Calu3 (cell line): ENCODE measurements at regions not wholly inside any gene's neighbourhood (a gene's known extent, or its start where the extent isn't known, plus 50 kb on each side); places are given as distances from the start of the nearest gene placed in this dataset.

Experiments used
- BruUV-seq: library from RNA; stranded (reverse); fragments of 400-500 nt; replicated peaks from 2 replicates; lab custom pipeline; 2021; lab: Mats Ljungman, UMichigan
- CTCF ChIA-PET: fragments of 300-600 bp; sonication (Branson Sonifier 250); formaldehyde crosslinking; loops from one replicate; lab custom pipeline; 2022; ENCODE audit warnings: antibody characterized with exemption; lab: Charles Lee
- DNase-seq: peaks from one replicate; pipeline ENCODE4 v3.0.0; 2022
- H3K27ac Mint-ChIP-seq: one replicate; pipeline ENCODE4 v1.8.0; 2022; ENCODE audit warnings: mixed read lengths; ENCODE audit not compliant: unreplicated experiment
- H3K27me3 Mint-ChIP-seq: one replicate; pipeline ENCODE4 v1.8.0; 2022; ENCODE audit warnings: mixed read lengths; ENCODE audit not compliant: unreplicated experiment
- H3K36me3 Mint-ChIP-seq: one replicate; pipeline ENCODE4 v1.8.0; 2022; ENCODE audit warnings: mild to moderate bottlenecking, moderate library complexity, mixed read lengths; ENCODE audit not compliant: insufficient read depth, unreplicated experiment
- H3K4me1 Mint-ChIP-seq: one replicate; pipeline ENCODE4 v1.8.0; 2022; ENCODE audit warnings: mild to moderate bottlenecking, low read depth, mixed read lengths; ENCODE audit not compliant: unreplicated experiment
- H3K4me3 Mint-ChIP-seq: one replicate; pipeline ENCODE4 v1.8.0; 2022; ENCODE audit warnings: mild to moderate bottlenecking, low read depth, moderate library complexity, mixed read lengths; ENCODE audit not compliant: unreplicated experiment
- H3K9me3 Mint-ChIP-seq: one replicate; pipeline ENCODE4 v1.8.0; 2022; ENCODE audit warnings: low read depth, mixed read lengths; ENCODE audit not compliant: unreplicated experiment
- intact Hi-C: fragments of 100-400 bp; cut with micrococcal nuclease; formaldehyde crosslinking; loops from one replicate; pipeline ENCODE4 v1.10.0; 2022; ENCODE audit not compliant: unreplicated experiment
- TF ChIP-seq, protein P1 (sequence below): fragments of 200-600 bp; IDR thresholded peaks from one replicate; pipeline ENCODE4 v1.8.0; 2022; ENCODE audit warnings: antibody characterized with exemption; ENCODE audit not compliant: unreplicated experiment

DNA sequence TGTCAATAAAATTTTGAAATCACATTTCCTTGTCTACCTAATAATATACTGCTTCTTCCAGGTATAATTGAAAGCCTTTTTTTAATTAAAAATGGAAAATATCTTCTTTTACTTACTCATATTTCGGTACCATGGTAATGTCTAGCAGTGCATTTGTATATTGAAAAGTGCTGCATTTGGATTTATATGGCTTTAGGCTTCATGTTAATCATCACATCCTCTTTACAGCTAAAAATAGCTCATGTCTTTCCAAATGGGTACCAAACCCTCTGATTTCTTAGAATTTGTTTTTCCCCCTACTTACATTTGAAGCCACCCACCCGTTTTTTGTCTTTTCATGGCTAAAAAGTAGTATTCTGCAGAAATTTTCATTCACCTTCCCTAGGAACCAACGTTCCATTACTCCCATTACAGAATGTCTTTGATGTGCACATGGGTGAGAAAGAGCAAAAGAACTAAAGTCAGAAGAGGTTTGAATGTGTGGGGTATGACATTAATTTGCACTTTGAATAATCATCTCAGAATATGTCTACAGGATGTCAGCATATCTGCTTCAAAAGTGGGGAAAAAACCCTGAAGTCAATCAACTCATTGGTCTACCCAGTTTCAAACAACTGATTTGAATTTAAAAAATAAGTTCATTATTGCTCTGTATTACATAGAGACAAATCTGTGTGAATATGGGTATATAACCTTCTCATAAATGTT lies 935.9 kb downstream of the GATA3 start:
- Mint-ChIP-seq H3K27ac (no peak overlapping the region), H3K4me3 (no peak overlapping the region), H3K36me3 (no peaks in the 10 kb centered on the region), H3K27me3 (no peaks in the 10 kb centered on the region), H3K4me1 (no peaks in the 10 kb centered on the region), H3K9me3 (no peaks in the 10 kb centered on the region)
- BruUV-seq: no TSS peak
- no peak for DNase-seq
- TF ChIP-seq, protein P1, sequence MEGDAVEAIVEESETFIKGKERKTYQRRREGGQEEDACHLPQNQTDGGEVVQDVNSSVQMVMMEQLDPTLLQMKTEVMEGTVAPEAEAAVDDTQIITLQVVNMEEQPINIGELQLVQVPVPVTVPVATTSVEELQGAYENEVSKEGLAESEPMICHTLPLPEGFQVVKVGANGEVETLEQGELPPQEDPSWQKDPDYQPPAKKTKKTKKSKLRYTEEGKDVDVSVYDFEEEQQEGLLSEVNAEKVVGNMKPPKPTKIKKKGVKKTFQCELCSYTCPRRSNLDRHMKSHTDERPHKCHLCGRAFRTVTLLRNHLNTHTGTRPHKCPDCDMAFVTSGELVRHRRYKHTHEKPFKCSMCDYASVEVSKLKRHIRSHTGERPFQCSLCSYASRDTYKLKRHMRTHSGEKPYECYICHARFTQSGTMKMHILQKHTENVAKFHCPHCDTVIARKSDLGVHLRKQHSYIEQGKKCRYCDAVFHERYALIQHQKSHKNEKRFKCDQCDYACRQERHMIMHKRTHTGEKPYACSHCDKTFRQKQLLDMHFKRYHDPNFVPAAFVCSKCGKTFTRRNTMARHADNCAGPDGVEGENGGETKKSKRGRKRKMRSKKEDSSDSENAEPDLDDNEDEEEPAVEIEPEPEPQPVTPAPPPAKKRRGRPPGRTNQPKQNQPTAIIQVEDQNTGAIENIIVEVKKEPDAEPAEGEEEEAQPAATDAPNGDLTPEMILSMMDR: no peak
- CTCF ChIA-PET: no interaction called here
- intact Hi-C loops: no loop called here

DNA sequence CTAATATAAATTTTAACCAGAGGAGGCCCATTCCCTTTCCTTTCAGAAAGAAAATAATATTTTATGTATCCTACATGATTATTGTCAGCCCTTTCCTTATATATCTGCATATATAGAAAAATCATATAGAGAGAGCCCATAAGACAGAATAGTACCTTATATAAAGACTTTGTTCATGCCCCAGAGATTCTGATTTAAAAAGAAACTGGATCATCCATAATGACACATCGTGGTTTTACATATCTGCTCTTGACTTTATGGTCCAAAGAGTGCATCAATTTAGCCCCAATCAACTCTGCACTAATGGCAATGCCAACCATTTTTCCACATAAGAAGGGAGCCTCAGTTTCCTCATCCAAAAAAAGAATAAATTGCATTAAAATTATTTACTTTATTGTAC lies 937.5 kb downstream of the GATA3 start:
- Mint-ChIP-seq H3K36me3 (no peaks in the 10 kb centered on the region), H3K4me1 (no peaks in the 10 kb centered on the region), H3K4me3 (no peak overlapping the region), H3K27ac (no peak overlapping the region), H3K27me3 (no peaks in the 10 kb centered on the region), H3K9me3 (no peaks in the 10 kb centered on the region)
- intact Hi-C loops: no loop called here
- BruUV-seq: no TSS peak
- TF ChIP-seq, protein P1: no peak
- DNase-seq: no peak
- CTCF ChIA-PET: no interaction called here

DNA sequence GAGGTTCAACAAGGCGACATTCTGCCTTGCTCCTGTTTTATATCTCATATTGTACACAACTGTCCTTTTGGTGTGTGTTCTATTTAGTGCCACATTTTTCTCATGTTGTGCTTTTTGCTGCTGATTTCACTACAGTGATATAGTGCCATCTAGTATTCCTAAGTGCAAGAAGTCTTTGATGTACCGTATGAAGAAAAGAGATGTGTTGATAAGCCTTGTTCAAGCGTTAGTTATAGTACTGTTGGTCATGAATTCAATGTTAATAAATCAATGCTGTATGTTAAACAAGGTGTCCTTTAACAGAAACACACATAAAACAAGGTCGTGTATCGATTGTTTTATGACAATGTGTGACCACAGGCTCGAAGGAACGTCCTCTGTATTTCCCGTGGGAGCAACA lies 939.4 kb downstream of the GATA3 start:
- no peak overlapping the region for H3K4me3 Mint-ChIP-seq
- CTCF ChIA-PET: no interaction called here
- no peaks in the 10 kb centered on the region for H3K27me3 Mint-ChIP-seq
- H3K9me3 Mint-ChIP-seq: no peaks in the 10 kb centered on the region
- no peaks in the 10 kb centered on the region for H3K36me3 Mint-ChIP-seq
- TF ChIP-seq, protein P1: no peak
- no TSS peak for BruUV-seq
- intact Hi-C loops: no loop called here
- DNase-seq: no peak
- no peak overlapping the region for H3K27ac Mint-ChIP-seq
- H3K4me1 Mint-ChIP-seq: no peaks in the 10 kb centered on the region

DNA sequence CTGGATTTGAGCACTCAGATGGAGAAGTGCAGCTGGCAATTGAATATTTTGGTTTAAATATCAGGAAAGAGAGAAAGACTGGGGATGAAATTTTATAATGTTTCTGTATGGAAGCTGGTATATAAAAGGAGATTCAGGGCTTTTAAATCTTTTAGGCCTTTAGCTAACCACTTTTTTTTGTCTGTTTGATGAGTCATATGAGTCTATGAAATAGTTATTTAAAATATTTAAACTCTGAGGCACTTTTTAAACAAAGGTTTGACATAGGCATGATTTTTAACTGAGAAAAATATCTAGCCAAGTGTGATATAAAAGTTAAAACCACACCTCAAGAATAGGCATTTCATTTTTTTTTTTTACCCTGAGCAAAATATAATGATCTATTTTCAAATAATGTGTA lies 944.3 kb downstream of the GATA3 start:
- no peak for DNase-seq

More for the DNA sequence above, 944.3 kb downstream of the GATA3 start:
- Mint-ChIP-seq H3K36me3 (no peaks in the 10 kb centered on the region), H3K27me3 (no peaks in the 10 kb centered on the region), H3K4me3 (no peak overlapping the region), H3K9me3 (no peaks in the 10 kb centered on the region), H3K4me1 (no peaks in the 10 kb centered on the region), H3K27ac (no peak overlapping the region)
- TF ChIP-seq, protein P1: no peak
- CTCF ChIA-PET: interaction anchor here (0.6 kb wide), 1 partner anchor 566 kb away, joined by 3 read pairs; no protein-coding TSS in a partner anchor
- intact Hi-C loops: no loop called here
- no TSS peak for BruUV-seq
